ENCODE measurements at regions not wholly inside any gene's neighbourhood (a gene's known extent, or its start where the extent isn't known, plus 50 kb on each side); places are given as distances from the start of the nearest gene placed in this dataset.
"Not testable (repeated sequence)": the region's sequence is repeated elsewhere in the genome, so short reads cannot be mapped to it uniquely, and the experiment has no call there.

GRCh38 chr1:187842406-187843165, 1013.8 kb downstream of the PLA2G4A start:
- no peak overlapping the region for H3K27ac Mint-ChIP-seq
- no peak for DNase-seq
- H3K4me1 Mint-ChIP-seq = no peaks in the 10 kb centered on the region
- no peaks in the 10 kb centered on the region for H3K27me3 Mint-ChIP-seq (ENCODE audit: low read depth, poor library complexity)
- H3K36me3 Mint-ChIP-seq (ENCODE audit: low read depth) = no peaks in the 10 kb centered on the region
- no peak for TF ChIP-seq CTCF (IDR thresholded peaks at IDR 0.05)
- H3K4me3 Mint-ChIP-seq = no peak overlapping the region
- peaks cover 19% of the 10 kb centered on the region for H3K9me3 Mint-ChIP-seq

GRCh38 chr1:187844313-187844712, 1015.6 kb downstream of the PLA2G4A start:
- Mint-ChIP-seq H3K9me3 (peaks cover 19% of the 10 kb centered on the region), H3K27me3 (ENCODE audit: low read depth, poor library complexity) (peaks cover 3% of the 10 kb centered on the region), H3K4me3 (no peak overlapping the region), H3K27ac (no peak overlapping the region), H3K36me3 (ENCODE audit: low read depth) (no peaks in the 10 kb centered on the region), H3K4me1 (no peaks in the 10 kb centered on the region)
- DNase-seq = no peak
- TF ChIP-seq CTCF (IDR thresholded peaks at IDR 0.05) = no peak

- H3K9me3 Mint-ChIP-seq = peaks cover 8% of the 10 kb centered on the region
- peaks cover 3% of the 10 kb centered on the region for H3K27me3 Mint-ChIP-seq (ENCODE audit: low read depth, poor library complexity)
- H3K4me1 Mint-ChIP-seq = no peaks in the 10 kb centered on the region
- DNase-seq = no peak
- H3K36me3 Mint-ChIP-seq (ENCODE audit: low read depth) = no peaks in the 10 kb centered on the region
- TF ChIP-seq CTCF (IDR thresholded peaks at IDR 0.05) = no peak
- H3K4me3 Mint-ChIP-seq = no peak overlapping the region
- H3K27ac Mint-ChIP-seq = no peak overlapping the region
Measured at GRCh38 chr1:187847531-187847930, 1018.8 kb downstream of the PLA2G4A start.

GRCh38 chr1:187848321-187848720, 1019.6 kb downstream of the PLA2G4A start:
- Mint-ChIP-seq H3K9me3 (peaks cover 3% of the 10 kb centered on the region), H3K27ac (no peak overlapping the region), H3K4me1 (no peaks in the 10 kb centered on the region), H3K27me3 (ENCODE audit: low read depth, poor library complexity) (peaks cover 3% of the 10 kb centered on the region), H3K4me3 (no peak overlapping the region), H3K36me3 (ENCODE audit: low read depth) (no peaks in the 10 kb centered on the region)
- no peak for TF ChIP-seq CTCF (IDR thresholded peaks at IDR 0.05)
- DNase-seq = no peak

- DNase-seq; H3K4me1 Mint-ChIP-seq; H3K36me3 Mint-ChIP-seq (ENCODE audit: low read depth); H3K9me3 Mint-ChIP-seq; H3K27ac Mint-ChIP-seq; H3K27me3 Mint-ChIP-seq (ENCODE audit: low read depth, poor library complexity); H3K4me3 Mint-ChIP-seq: not testable (repeated sequence)
Measured at GRCh38 chr1:187850146-187850545, 1021.4 kb downstream of the PLA2G4A start.

- no peak for DNase-seq
- no peak for TF ChIP-seq CTCF (IDR thresholded peaks at IDR 0.05)
Measured at GRCh38 chr1:187853505-187853904, 1024.8 kb downstream of the PLA2G4A start.

More at GRCh38 chr1:187853505-187853904, 1024.8 kb downstream of the PLA2G4A start:
- Mint-ChIP-seq H3K4me1 (no peaks in the 10 kb centered on the region), H3K36me3 (ENCODE audit: low read depth) (no peaks in the 10 kb centered on the region), H3K27ac (no peak overlapping the region), H3K4me3 (no peak overlapping the region), H3K27me3 (ENCODE audit: low read depth, poor library complexity) (no peaks in the 10 kb centered on the region), H3K9me3 (no peaks in the 10 kb centered on the region)

Measured in nephron progenitor cell (in vitro differentiated cells).